Smooth muscle cell (in vitro differentiated cells): ENCODE measurements at regions not wholly inside any gene's neighbourhood (a gene's known extent, or its start where the extent isn't known, plus 50 kb on each side); places are given as distances from the start of the nearest gene placed in this dataset.

Experiments
- DNase-seq: peaks from one replicate; lab custom pipeline; 2025; ENCODE audit not compliant: unreplicated experiment; lab: John Stamatoyannopoulos, UW
- H2AFZ ChIP-seq: fragments of 200-600 bp; sonication (generic); 2 replicates; pipeline ENCODE4 v1.6.0; 2016; ENCODE audit warnings: antibody characterized with exemption, low read depth, mild to moderate bottlenecking
- H3F3A ChIP-seq: fragments of 200-600 bp; sonication (generic); 2 replicates; pipeline ENCODE4 v1.6.0; 2017; ENCODE audit warnings: antibody characterized with exemption, low read depth
- H3K27ac ChIP-seq: fragments of 200-600 bp; sonication (generic); 2 replicates; pipeline ENCODE4 v1.5.1; 2016; ENCODE audit warnings: low read depth, mild to moderate bottlenecking
- H3K27me3 ChIP-seq: fragments of 200-600 bp; sonication (generic); 2 replicates; pipeline ENCODE4 v1.6.1; 2016; ENCODE audit warnings: low read depth, mild to moderate bottlenecking
- H3K36me3 ChIP-seq: fragments of 200-600 bp; sonication (generic); 2 replicates; pipeline ENCODE4 v1.5.1; 2016; ENCODE audit warnings: low read depth
- H3K4me1 ChIP-seq: fragments of 200-600 bp; sonication (generic); 2 replicates; pipeline ENCODE4 v1.5.1; 2016; ENCODE audit warnings: low read depth
- H3K4me2 ChIP-seq: fragments of 200-600 bp; sonication (generic); 2 replicates; pipeline ENCODE4 v1.6.0; 2016; ENCODE audit warnings: mild to moderate bottlenecking
- H3K4me3 ChIP-seq: fragments of 200-600 bp; sonication (generic); 2 replicates; pipeline ENCODE4 v1.5.1; 2016; ENCODE audit warnings: mild to moderate bottlenecking
- H3K79me2 ChIP-seq: fragments of 200-600 bp; sonication (generic); 2 replicates; pipeline ENCODE4 v1.6.0; 2016; ENCODE audit warnings: low read depth, mild to moderate bottlenecking
- H3K9ac ChIP-seq: fragments of 200-600 bp; sonication (generic); 2 replicates; pipeline ENCODE4 v1.6.0; 2016; ENCODE audit warnings: low read depth
- H3K9me3 ChIP-seq: fragments of 200-600 bp; sonication (generic); replicated peaks from 2 replicates; pipeline ENCODE4 v1.5.1; 2016; ENCODE audit warnings: low read depth
- H4K20me1 ChIP-seq: fragments of 200-600 bp; sonication (generic); 2 replicates; pipeline ENCODE4 v1.6.0; 2016; ENCODE audit warnings: low read depth
- WGBS: methylation state at CpG from one replicate; pipeline ENCODE4 v1.1.7; 2016; ENCODE audit warnings: low lambda C conversion rate; 5-methylcytosine and 5-hydroxymethylcytosine counted together
- TF ChIP-seq, protein P1 (sequence below): fragments of 200-600 bp; sonication (generic); IDR thresholded peaks from 2 replicates; pipeline ENCODE4 v1.5.1; 2017; ENCODE audit warnings: borderline replicate concordance, mild to moderate bottlenecking, antibody characterized with exemption; ENCODE audit not compliant: insufficient read depth, poor library complexity, severe bottlenecking

- WGBS, result 29% methylated on average over 16 of the region's 16 CpGs
- Histone ChIP-seq H4K20me1 (no peaks in the 10 kb centered on the region), H3K4me3 (no peak overlapping the region), H3K4me1 (peaks cover 8% of the 10 kb centered on the region), H3K27me3 (peaks cover 3% of the 10 kb centered on the region), H3K9me3 (no peaks in the 10 kb centered on the region), H3F3A (no peaks in the 10 kb centered on the region), H3K36me3 (no peaks in the 10 kb centered on the region), H3K9ac (no peak overlapping the region), H3K79me2 (no peaks in the 10 kb centered on the region), H2AFZ (no peak overlapping the region), H3K27ac (no peak overlapping the region), H3K4me2 (peak overlapping the region; percentile 62)
- DNase-seq, result no peak
- TF ChIP-seq, protein P1, sequence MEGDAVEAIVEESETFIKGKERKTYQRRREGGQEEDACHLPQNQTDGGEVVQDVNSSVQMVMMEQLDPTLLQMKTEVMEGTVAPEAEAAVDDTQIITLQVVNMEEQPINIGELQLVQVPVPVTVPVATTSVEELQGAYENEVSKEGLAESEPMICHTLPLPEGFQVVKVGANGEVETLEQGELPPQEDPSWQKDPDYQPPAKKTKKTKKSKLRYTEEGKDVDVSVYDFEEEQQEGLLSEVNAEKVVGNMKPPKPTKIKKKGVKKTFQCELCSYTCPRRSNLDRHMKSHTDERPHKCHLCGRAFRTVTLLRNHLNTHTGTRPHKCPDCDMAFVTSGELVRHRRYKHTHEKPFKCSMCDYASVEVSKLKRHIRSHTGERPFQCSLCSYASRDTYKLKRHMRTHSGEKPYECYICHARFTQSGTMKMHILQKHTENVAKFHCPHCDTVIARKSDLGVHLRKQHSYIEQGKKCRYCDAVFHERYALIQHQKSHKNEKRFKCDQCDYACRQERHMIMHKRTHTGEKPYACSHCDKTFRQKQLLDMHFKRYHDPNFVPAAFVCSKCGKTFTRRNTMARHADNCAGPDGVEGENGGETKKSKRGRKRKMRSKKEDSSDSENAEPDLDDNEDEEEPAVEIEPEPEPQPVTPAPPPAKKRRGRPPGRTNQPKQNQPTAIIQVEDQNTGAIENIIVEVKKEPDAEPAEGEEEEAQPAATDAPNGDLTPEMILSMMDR, result no peak
These were observed 158.2 kb upstream of the MYCN start for GRCh38 chr2:15782009-15782751.

DNA sequence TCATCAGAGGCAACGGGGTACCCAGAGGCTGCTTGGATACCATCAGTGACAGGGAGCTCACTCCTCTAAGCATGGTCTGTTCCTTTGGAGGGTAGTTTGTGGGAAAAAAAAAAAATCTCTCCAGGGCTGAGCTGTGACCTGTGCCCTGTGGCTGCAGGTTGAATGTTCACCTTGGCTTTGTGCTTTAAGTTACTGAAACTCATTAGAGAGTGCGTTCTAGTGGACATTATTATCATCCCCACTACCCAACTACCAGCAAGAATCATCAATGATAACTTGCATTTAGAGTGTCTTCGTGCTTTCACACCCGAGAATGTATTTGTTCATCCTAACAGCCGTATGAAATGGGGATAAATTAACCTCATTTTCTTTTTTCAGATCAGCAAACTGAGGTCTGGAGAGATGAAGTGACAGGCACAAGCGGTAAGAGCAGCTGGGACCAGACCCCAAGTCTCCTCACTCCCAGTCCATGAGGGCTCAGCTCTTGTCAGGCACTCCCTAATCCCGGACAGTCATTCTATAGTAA is 157.5 kb upstream of the MYCN start:
- TF ChIP-seq, protein P1, result no peak
- Histone ChIP-seq H3K4me2 (peak overlapping the region; percentile 62), H3K9ac (no peak overlapping the region), H3K36me3 (no peaks in the 10 kb centered on the region), H3K79me2 (no peaks in the 10 kb centered on the region), H3K27me3 (peaks cover 3% of the 10 kb centered on the region), H3F3A (no peaks in the 10 kb centered on the region), H2AFZ (no peak overlapping the region), H4K20me1 (no peaks in the 10 kb centered on the region), H3K4me1 (peaks cover 8% of the 10 kb centered on the region), H3K4me3 (no peak overlapping the region), H3K27ac (no peak overlapping the region), H3K9me3 (no peaks in the 10 kb centered on the region)
- WGBS, result 90% methylated on average over 7 of the region's 7 CpGs
- no peak for DNase-seq

GRCh38 chr2:15783489-15783888 is 156.9 kb upstream of the MYCN start:
- Histone ChIP-seq H3K27me3 (peaks cover 3% of the 10 kb centered on the region), H3K79me2 (no peaks in the 10 kb centered on the region), H3K36me3 (no peaks in the 10 kb centered on the region), H3K9ac (no peak overlapping the region), H3F3A (no peaks in the 10 kb centered on the region), H4K20me1 (no peaks in the 10 kb centered on the region), H3K9me3 (no peaks in the 10 kb centered on the region), H3K4me2 (no peak overlapping the region), H3K4me1 (peaks cover 8% of the 10 kb centered on the region), H2AFZ (no peak overlapping the region), H3K27ac (no peak overlapping the region), H3K4me3 (no peak overlapping the region)
- no peak for DNase-seq
- TF ChIP-seq, protein P1, result no peak
- 95% methylated on average over 6 of the region's 6 CpGs for WGBS
